ENCODE measurements at regions not wholly inside any gene's neighbourhood (a gene's known extent, or its start where the extent isn't known, plus 50 kb on each side); places are given as distances from the start of the nearest gene placed in this dataset.

DNA sequence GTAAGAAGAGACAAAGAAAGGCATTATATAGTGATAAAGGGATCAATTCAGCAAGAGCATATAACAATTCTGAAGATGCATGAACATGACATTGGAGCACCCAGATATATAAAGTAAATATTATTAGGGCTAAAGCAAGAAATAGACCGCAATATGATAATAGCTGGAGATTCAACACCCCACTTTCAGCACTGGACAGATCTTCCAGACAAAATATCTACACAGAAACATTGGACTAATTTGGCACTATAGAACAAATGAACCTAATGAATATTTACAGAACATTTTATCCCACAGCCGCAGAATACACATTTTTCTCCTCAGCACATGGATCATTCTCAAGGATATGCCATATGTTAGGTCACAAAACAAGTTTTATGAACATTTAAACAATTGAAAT is 633.1 kb downstream of the JRKL start:
- Histone ChIP-seq H3K27me3 (ENCODE audit: low read length) (no peaks in the 10 kb centered on the region), H3K4me2 (ENCODE audit: low read length) (no peak overlapping the region), H4K20me1 (ENCODE audit: low read length) (no peaks in the 10 kb centered on the region), H3K4me3 (ENCODE audit: low read length) (no peak overlapping the region), H3K9me2 (replicated peaks; ENCODE audit: low read length) (no peaks in the 10 kb centered on the region), H3K27ac (ENCODE audit: low read length) (no peak overlapping the region), H3K79me2 (ENCODE audit: low read length) (no peaks in the 10 kb centered on the region), H3K9me3 (ENCODE audit: low read length) (no peaks in the 10 kb centered on the region), H3K4me1 (ENCODE audit: insufficient read depth, low read length) (no peaks in the 10 kb centered on the region), H3F3A (ENCODE audit: low read length, unreplicated experiment) (no peaks in the 10 kb centered on the region), H2AFZ (ENCODE audit: low read length) (no peak overlapping the region), H3K36me3 (ENCODE audit: low read depth, low read length) (no peaks in the 10 kb centered on the region), H3K9ac (ENCODE audit: low read length) (no peak overlapping the region)
- CTCF ChIA-PET = no interaction called here
- intact Hi-C loops (cut with micrococcal nuclease) = no loop called here
- TF ChIP-seq, protein P1, sequence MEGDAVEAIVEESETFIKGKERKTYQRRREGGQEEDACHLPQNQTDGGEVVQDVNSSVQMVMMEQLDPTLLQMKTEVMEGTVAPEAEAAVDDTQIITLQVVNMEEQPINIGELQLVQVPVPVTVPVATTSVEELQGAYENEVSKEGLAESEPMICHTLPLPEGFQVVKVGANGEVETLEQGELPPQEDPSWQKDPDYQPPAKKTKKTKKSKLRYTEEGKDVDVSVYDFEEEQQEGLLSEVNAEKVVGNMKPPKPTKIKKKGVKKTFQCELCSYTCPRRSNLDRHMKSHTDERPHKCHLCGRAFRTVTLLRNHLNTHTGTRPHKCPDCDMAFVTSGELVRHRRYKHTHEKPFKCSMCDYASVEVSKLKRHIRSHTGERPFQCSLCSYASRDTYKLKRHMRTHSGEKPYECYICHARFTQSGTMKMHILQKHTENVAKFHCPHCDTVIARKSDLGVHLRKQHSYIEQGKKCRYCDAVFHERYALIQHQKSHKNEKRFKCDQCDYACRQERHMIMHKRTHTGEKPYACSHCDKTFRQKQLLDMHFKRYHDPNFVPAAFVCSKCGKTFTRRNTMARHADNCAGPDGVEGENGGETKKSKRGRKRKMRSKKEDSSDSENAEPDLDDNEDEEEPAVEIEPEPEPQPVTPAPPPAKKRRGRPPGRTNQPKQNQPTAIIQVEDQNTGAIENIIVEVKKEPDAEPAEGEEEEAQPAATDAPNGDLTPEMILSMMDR (conservative IDR thresholded peaks at IDR 0.05; ENCODE audit: low read depth, low read length) = no peak
- TF ChIP-seq EZH2 (IDR thresholded peaks at IDR 0.05; ENCODE audit: low read length, unreplicated experiment) (no peak), EZH2phosphoT487 (IDR thresholded peaks at IDR 0.05; ENCODE audit: borderline replicate concordance, low read length) (no peak)
- ATAC-seq = no peak
- BruUV-seq (replicated peaks) = no TSS peak
- no peak for DNase-seq
- POLR2A ChIA-PET (ENCODE audit: unreplicated experiment) = interaction anchor here (0.6 kb wide), 1 partner anchor 16 kb away, joined by 4 read pairs; no protein-coding TSS in a partner anchor

DNA sequence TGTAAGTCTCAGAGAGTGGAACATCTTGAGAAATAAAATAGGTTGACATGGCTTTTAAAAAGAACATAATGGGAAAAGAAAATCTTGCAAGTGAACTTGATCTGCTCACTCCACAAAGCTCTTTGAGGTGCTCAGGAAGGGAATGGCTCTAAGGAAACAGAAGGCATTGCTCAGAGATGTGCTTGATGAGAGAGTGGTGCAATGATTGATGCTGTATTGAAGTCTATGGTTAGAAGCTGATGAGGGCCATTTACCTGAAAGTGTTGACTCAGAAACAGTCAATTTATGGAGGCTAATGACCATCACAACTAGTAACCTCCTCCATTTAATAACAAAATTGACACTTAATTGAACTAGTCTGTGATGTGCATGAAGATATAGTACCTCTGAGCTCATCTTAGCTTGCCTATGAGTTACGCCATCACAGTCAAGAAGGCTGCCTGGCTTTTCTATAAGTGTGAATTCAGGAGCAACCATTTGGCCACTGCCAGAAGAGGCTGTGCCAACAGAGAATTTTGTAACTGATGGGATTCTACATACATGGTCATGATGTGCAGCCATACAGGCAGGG is 639.1 kb downstream of the JRKL start:
- Histone ChIP-seq H3K9ac (ENCODE audit: low read length) (no peak overlapping the region), H3K4me3 (ENCODE audit: low read length) (no peak overlapping the region), H4K20me1 (ENCODE audit: low read length) (no peaks in the 10 kb centered on the region), H3K9me2 (replicated peaks; ENCODE audit: low read length) (no peaks in the 10 kb centered on the region), H3K4me1 (ENCODE audit: insufficient read depth, low read length) (no peaks in the 10 kb centered on the region), H3F3A (ENCODE audit: low read length, unreplicated experiment) (no peaks in the 10 kb centered on the region), H3K36me3 (ENCODE audit: low read depth, low read length) (no peaks in the 10 kb centered on the region), H3K4me2 (ENCODE audit: low read length) (no peak overlapping the region), H2AFZ (ENCODE audit: low read length) (no peak overlapping the region), H3K27ac (ENCODE audit: low read length) (no peak overlapping the region), H3K27me3 (ENCODE audit: low read length) (no peaks in the 10 kb centered on the region), H3K9me3 (ENCODE audit: low read length) (no peaks in the 10 kb centered on the region), H3K79me2 (ENCODE audit: low read length) (no peaks in the 10 kb centered on the region)
- BruUV-seq (replicated peaks) = no TSS peak
- intact Hi-C loops (cut with micrococcal nuclease) = no loop called here
- TF ChIP-seq EZH2 (IDR thresholded peaks at IDR 0.05; ENCODE audit: low read length, unreplicated experiment) (no peak), EZH2phosphoT487 (IDR thresholded peaks at IDR 0.05; ENCODE audit: borderline replicate concordance, low read length) (no peak)
- TF ChIP-seq, protein P1 (conservative IDR thresholded peaks at IDR 0.05; ENCODE audit: low read depth, low read length) = no peak
- ChIA-PET CTCF (no interaction called here), POLR2A (ENCODE audit: unreplicated experiment) (no interaction called here)
- ATAC-seq (no peak), DNase-seq (no peak)

DNA sequence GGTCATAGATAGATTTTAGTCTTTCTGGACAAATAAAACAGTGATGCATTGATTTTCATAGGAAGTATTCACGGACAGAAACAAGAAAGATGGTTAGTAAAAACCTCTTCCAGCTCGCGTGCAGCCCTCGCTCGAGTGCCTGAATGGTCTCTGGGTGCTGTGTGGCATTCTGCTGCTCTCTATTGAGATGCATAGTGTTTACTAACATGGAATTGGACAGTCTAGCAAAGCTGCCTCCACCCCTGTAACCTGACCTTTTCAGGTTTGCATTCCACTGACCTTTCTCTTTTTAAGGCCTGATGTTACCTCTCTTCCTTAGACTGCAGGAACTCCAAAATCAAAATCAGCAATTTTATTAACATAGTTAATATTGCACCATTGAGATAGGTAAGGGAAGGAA is 643.4 kb downstream of the JRKL start:
- no peaks in the 10 kb centered on the region for H3K9me2 ChIP-seq (replicated peaks; ENCODE audit: low read length)
- no peak overlapping the region for H3K9ac ChIP-seq (ENCODE audit: low read length)
- ATAC-seq = no peak
- H2AFZ ChIP-seq (ENCODE audit: low read length) = no peak overlapping the region
- no peaks in the 10 kb centered on the region for H4K20me1 ChIP-seq (ENCODE audit: low read length)
- H3K27me3 ChIP-seq (ENCODE audit: low read length) = no peaks in the 10 kb centered on the region
- no peak for DNase-seq
- no peak overlapping the region for H3K4me3 ChIP-seq (ENCODE audit: low read length)
- no TSS peak for BruUV-seq (replicated peaks)
- no peak overlapping the region for H3K27ac ChIP-seq (ENCODE audit: low read length)
- CTCF ChIA-PET = no interaction called here
- H3F3A ChIP-seq (ENCODE audit: low read length, unreplicated experiment) = no peaks in the 10 kb centered on the region
- no peaks in the 10 kb centered on the region for H3K36me3 ChIP-seq (ENCODE audit: low read depth, low read length)
- H3K9me3 ChIP-seq (ENCODE audit: low read length) = no peaks in the 10 kb centered on the region
- POLR2A ChIA-PET (ENCODE audit: unreplicated experiment) = no interaction called here
- intact Hi-C loops (cut with micrococcal nuclease) = no loop called here
- H3K4me1 ChIP-seq (ENCODE audit: insufficient read depth, low read length) = no peaks in the 10 kb centered on the region
- no peak overlapping the region for H3K4me2 ChIP-seq (ENCODE audit: low read length)
- TF ChIP-seq EZH2phosphoT487 (IDR thresholded peaks at IDR 0.05; ENCODE audit: borderline replicate concordance, low read length) (no peak), EZH2 (IDR thresholded peaks at IDR 0.05; ENCODE audit: low read length, unreplicated experiment) (no peak)
- TF ChIP-seq, protein P1 (conservative IDR thresholded peaks at IDR 0.05; ENCODE audit: low read depth, low read length) = no peak
- no peaks in the 10 kb centered on the region for H3K79me2 ChIP-seq (ENCODE audit: low read length)
